GM23248 (cell line): ENCODE measurements at regions not wholly inside any gene's neighbourhood (a gene's known extent, or its start where the extent isn't known, plus 50 kb on each side); places are given as distances from the start of the nearest gene placed in this dataset.

Experiments
- DNase-seq: peaks from one replicate; pipeline ENCODE4 v3.0.0-alpha.2; 2015
- H2AFZ ChIP-seq: fragments of 200-600 bp; sonication (generic); 2 replicates; pipeline ENCODE4 v1.6.1; 2016; ENCODE audit warnings: antibody characterized with exemption
- H3F3A ChIP-seq: fragments of 200-600 bp; sonication (generic); 2 replicates; pipeline ENCODE4 v1.6.1; 2016; ENCODE audit warnings: mild to moderate bottlenecking, antibody characterized with exemption, mixed run types; ENCODE audit not compliant: insufficient read depth
- H3K27ac ChIP-seq: fragments of 200-600 bp; sonication (generic); 2 replicates; pipeline ENCODE4 v1.5.1; 2016; ENCODE audit warnings: mild to moderate bottlenecking
- H3K27me3 ChIP-seq: fragments of 200-600 bp; sonication (generic); replicated peaks from 2 replicates; pipeline ENCODE4 v1.6.1; 2016; ENCODE audit warnings: mild to moderate bottlenecking; ENCODE audit not compliant: insufficient read depth
- H3K36me3 ChIP-seq: fragments of 200-600 bp; sonication (generic); 2 replicates; pipeline ENCODE4 v1.6.1; 2016; ENCODE audit warnings: low read depth, mild to moderate bottlenecking
- H3K4me1 ChIP-seq: fragments of 200-600 bp; sonication (generic); 2 replicates; pipeline ENCODE4 v1.6.1; 2016; ENCODE audit warnings: mild to moderate bottlenecking; ENCODE audit not compliant: insufficient read depth
- H3K4me2 ChIP-seq: fragments of 200-600 bp; sonication (generic); one replicate; pipeline ENCODE4 v1.6.1; 2016; ENCODE audit warnings: mild to moderate bottlenecking; ENCODE audit not compliant: unreplicated experiment
- H3K4me3 ChIP-seq: fragments of 200-600 bp; sonication (generic); 2 replicates; pipeline ENCODE4 v1.5.1; 2016; ENCODE audit warnings: mild to moderate bottlenecking
- H3K79me2 ChIP-seq: fragments of 200-600 bp; sonication (generic); 2 replicates; pipeline ENCODE4 v1.6.1; 2016; ENCODE audit warnings: mild to moderate bottlenecking; ENCODE audit not compliant: insufficient read depth
- H3K9ac ChIP-seq: fragments of 200-600 bp; sonication (generic); 2 replicates; pipeline ENCODE4 v1.6.1; 2016; ENCODE audit warnings: mild to moderate bottlenecking
- H3K9me2 ChIP-seq: fragments of 200-600 bp; sonication (generic); 2 replicates; pipeline ENCODE4 v1.6.1; 2016; ENCODE audit warnings: mixed run types, mild to moderate bottlenecking, moderate library complexity; ENCODE audit not compliant: insufficient read depth
- H3K9me3 ChIP-seq: fragments of 200-600 bp; sonication (generic); one replicate; pipeline ENCODE4 v1.6.1; 2017; ENCODE audit warnings: low read depth
- H4K20me1 ChIP-seq: fragments of 200-600 bp; sonication (generic); 2 replicates; pipeline ENCODE4 v1.6.0; 2016; ENCODE audit not compliant: insufficient read depth
- EZH2 ChIP-seq: fragments of 200-600 bp; sonication (generic); IDR thresholded peaks from 2 replicates; pipeline ENCODE4 v1.6.1; 2018; ENCODE audit warnings: antibody characterized with exemption, mild to moderate bottlenecking; ENCODE audit not compliant: insufficient read depth, poor library complexity, severe bottlenecking
- EZH2phosphoT487 ChIP-seq: fragments of 200-600 bp; sonication (generic); IDR thresholded peaks from 2 replicates; pipeline ENCODE4 v1.6.1; 2018; ENCODE audit warnings: antibody characterized with exemption, moderate library complexity, mild to moderate bottlenecking, low read depth; ENCODE audit not compliant: insufficient read depth
- WGBS, 2 experiments: methylation state at CpG; one replicate each; pipeline ENCODE4 v1.1.6; 2015 to 2017; ENCODE audit warnings: low lambda C conversion rate in 2 of 2, low coverage in 1 of 2; ENCODE audit errors: missing lambda C conversion rate in 2 of 2; 5-methylcytosine and 5-hydroxymethylcytosine counted together
- in situ Hi-C: fragments of 300-500 bp; cut with MboI; formaldehyde crosslinking; loops from 2 replicates; pipeline ENCODE4 v1.15.0; 2020

DNA sequence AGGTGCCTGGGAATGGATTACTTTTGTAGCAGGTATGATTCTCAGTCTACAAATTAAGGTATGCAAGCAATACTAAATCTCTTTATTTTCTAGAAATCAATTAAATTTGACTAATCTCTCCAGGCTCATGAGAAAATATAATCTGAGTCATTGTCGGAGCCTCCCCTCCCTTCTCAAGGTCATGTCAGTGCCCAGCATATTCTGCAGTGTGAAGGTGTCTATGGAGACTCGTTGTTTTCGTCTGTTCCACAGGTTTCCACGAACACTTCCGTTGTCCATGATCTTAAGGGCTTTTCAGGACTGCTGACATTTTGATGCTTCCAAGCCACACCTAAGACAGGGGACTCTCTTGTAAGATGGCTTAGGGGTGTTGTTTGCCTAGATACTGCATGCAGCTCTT is 56.6 kb upstream of the SCOC start:
- in situ Hi-C loops: no loop called here

DNA sequence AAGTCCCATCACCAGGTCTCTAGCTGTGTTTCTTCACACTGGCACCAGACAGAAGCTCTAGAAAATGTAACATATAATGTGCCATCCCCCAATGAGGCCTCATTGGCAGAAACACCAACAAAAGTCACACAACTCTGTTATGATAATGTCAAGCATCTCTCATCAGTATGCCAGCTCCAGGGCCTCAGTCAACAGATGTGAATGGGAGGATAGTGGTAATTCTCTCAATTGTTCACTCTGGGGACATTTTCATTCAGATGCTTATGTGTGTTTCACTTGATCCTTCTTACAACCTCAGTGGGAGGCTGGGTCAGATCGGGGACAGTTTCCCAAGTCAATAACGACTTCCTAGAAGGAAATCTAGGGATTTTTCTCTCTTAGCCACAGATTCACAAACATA is 57.5 kb upstream of the SCOC start:
- Histone ChIP-seq H3K4me1 (peaks cover 6% of the 10 kb centered on the region), H3F3A (no peaks in the 10 kb centered on the region), H3K36me3 (no peaks in the 10 kb centered on the region), H3K79me2 (no peaks in the 10 kb centered on the region), H3K27me3 (no peaks in the 10 kb centered on the region), H2AFZ (no peak overlapping the region), H3K9me2 (no peaks in the 10 kb centered on the region), H4K20me1 (no peaks in the 10 kb centered on the region), H3K4me2 (no peak overlapping the region), H3K9ac (no peak overlapping the region), H3K9me3 (no peaks in the 10 kb centered on the region), H3K27ac (no peak overlapping the region), H3K4me3 (no peak overlapping the region)
- TF ChIP-seq EZH2: no peak
- DNase-seq: no peak
- 78 to 81% methylated on average over 2 of the region's 2 CpGs for WGBS, 2 experiments
- in situ Hi-C loops: no loop called here

More for the DNA sequence above, 56.6 kb upstream of the SCOC start:
- Histone ChIP-seq H3K9me3 (no peaks in the 10 kb centered on the region), H3K27me3 (no peaks in the 10 kb centered on the region), H3F3A (no peaks in the 10 kb centered on the region), H2AFZ (no peak overlapping the region), H4K20me1 (no peaks in the 10 kb centered on the region), H3K4me2 (no peak overlapping the region), H3K79me2 (no peaks in the 10 kb centered on the region), H3K9ac (no peak overlapping the region), H3K4me3 (no peak overlapping the region), H3K9me2 (no peaks in the 10 kb centered on the region), H3K36me3 (no peaks in the 10 kb centered on the region), H3K27ac (no peak overlapping the region), H3K4me1 (no peaks in the 10 kb centered on the region)
- no peak for DNase-seq
- 85 to 86% methylated on average over 5 of the region's 5 CpGs for WGBS, 2 experiments
- no peak for TF ChIP-seq EZH2
- no peak for TF ChIP-seq EZH2phosphoT487

- H3K79me2 ChIP-seq: no peaks in the 10 kb centered on the region
- H3F3A ChIP-seq: no peaks in the 10 kb centered on the region
- no peak overlapping the region for H3K4me3 ChIP-seq
- no peaks in the 10 kb centered on the region for H4K20me1 ChIP-seq
- no peak overlapping the region for H3K4me2 ChIP-seq
- H3K9me3 ChIP-seq: no peaks in the 10 kb centered on the region
- H3K27ac ChIP-seq: no peak overlapping the region
- peaks cover 8% of the 10 kb centered on the region for H3K4me1 ChIP-seq
- no peaks in the 10 kb centered on the region for H3K9me2 ChIP-seq
- no peak for TF ChIP-seq EZH2phosphoT487
- H3K9ac ChIP-seq: no peak overlapping the region
- no peaks in the 10 kb centered on the region for H3K36me3 ChIP-seq
- H2AFZ ChIP-seq: no peak overlapping the region
- in situ Hi-C loops: no loop called here
- 96 to 98% methylated on average over 2 of the region's 2 CpGs for WGBS, 2 experiments
- no peaks in the 10 kb centered on the region for H3K27me3 ChIP-seq
- no peak for DNase-seq
Observed at GRCh38 chr4:140315438-140315837, 58.0 kb upstream of the SCOC start.

- Histone ChIP-seq H3K9me2 (no peaks in the 10 kb centered on the region), H3K9me3 (no peaks in the 10 kb centered on the region), H3K79me2 (no peaks in the 10 kb centered on the region), H3K9ac (no peak overlapping the region), H3K4me3 (no peak overlapping the region), H3K27me3 (no peaks in the 10 kb centered on the region), H3K27ac (no peak overlapping the region), H3K4me2 (no peak overlapping the region), H3F3A (0 out of 2 replicates have a peak, but pooled peaks cover under 1% of the 10 kb centered on the region), H3K36me3 (no peaks in the 10 kb centered on the region), H3K4me1 (peaks cover 11% of the 10 kb centered on the region), H2AFZ (peak overlapping the region; percentile 20; the same call in 1 of the 2 replicates), H4K20me1 (no peaks in the 10 kb centered on the region)
- no peak for TF ChIP-seq EZH2phosphoT487
- no peak for TF ChIP-seq EZH2
- WGBS, 2 experiments: 54 to 57% methylated on average over 1 of the region's 1 CpG
- DNase-seq: peak; percentile 10
- in situ Hi-C loops: no loop called here
Observed at GRCh38 chr4:140315019-140315418, 58.4 kb upstream of the SCOC start.

GRCh38 chr4:140312100-140312499 is 61.3 kb upstream of the SCOC start:
- Histone ChIP-seq H3K9me3 (no peaks in the 10 kb centered on the region), H3K9ac (no peak overlapping the region), H3K36me3 (no peaks in the 10 kb centered on the region), H3K79me2 (no peaks in the 10 kb centered on the region), H3K9me2 (no peaks in the 10 kb centered on the region), H4K20me1 (no peaks in the 10 kb centered on the region), H3K27ac (no peak overlapping the region), H3K4me2 (no peak overlapping the region), H3K4me3 (no peak overlapping the region), H3F3A (peaks cover 28% of the 10 kb centered on the region), H3K4me1 (peaks cover 35% of the 10 kb centered on the region), H3K27me3 (no peaks in the 10 kb centered on the region), H2AFZ (no peak overlapping the region)
- no peak for DNase-seq
- 95 to 100% methylated on average over 2 of the region's 2 CpGs for WGBS, 2 experiments
- no peak for TF ChIP-seq EZH2
- no peak for TF ChIP-seq EZH2phosphoT487
- in situ Hi-C loops: no loop called here
